Liver (tissue), 8 donors: ENCODE measurements at regions not wholly inside any gene's neighbourhood (a gene's known extent, or its start where the extent isn't known, plus 50 kb on each side); places are given as distances from the start of the nearest gene placed in this dataset.

Source experiments
- DNase-seq: peaks from one replicate; pipeline ENCODE4 v3.0.0-alpha.2; 2017; ENCODE audit warnings: low spot score
- H3K27ac ChIP-seq, 2 donors: one replicate each; pipeline ENCODE4 v1.7.0; 2013; ENCODE audit warnings: inconsistent platforms in 2 of 2, low read length in 2 of 2, control low read depth in 1 of 2, low read depth in 1 of 2, mild to moderate bottlenecking in 1 of 2
- H3K27me3 ChIP-seq, 4 donors: one replicate each; pipeline versions ENCODE4 v1.6.1 to v1.7.0; 2013; ENCODE audit warnings: low read length in 3 of 4, inconsistent platforms in 1 of 4, mild to moderate bottlenecking in 1 of 4, moderate library complexity in 1 of 4; ENCODE audit not compliant: control insufficient read depth in 4 of 4, insufficient read depth in 4 of 4
- H3K36me3 ChIP-seq, 4 donors: one replicate each; pipeline versions ENCODE4 v1.6.1 to v1.7.0; 2013; ENCODE audit warnings: low read length in 3 of 4, mild to moderate bottlenecking in 3 of 4, low read depth in 1 of 4, moderate library complexity in 1 of 4; ENCODE audit not compliant: control insufficient read depth in 4 of 4, insufficient read depth in 3 of 4
- H3K4me1 ChIP-seq, 4 donors: one replicate each; pipeline versions ENCODE4 v1.6.1 to v1.7.0; 2013; ENCODE audit warnings: low read length in 3 of 4, mild to moderate bottlenecking in 3 of 4, moderate library complexity in 1 of 4; ENCODE audit not compliant: control insufficient read depth in 4 of 4, insufficient read depth in 4 of 4
- H3K4me3 ChIP-seq, 3 donors: one replicate each; pipeline versions ENCODE4 v1.6.1 to v1.7.0; 2013; ENCODE audit warnings: low read length in 3 of 3, control low read depth in 1 of 3, low read depth in 1 of 3, mild to moderate bottlenecking in 1 of 3
- H3K9ac ChIP-seq, 2 donors: one replicate each; pipeline ENCODE4 v1.7.0; 2013; ENCODE audit warnings: low read length in 2 of 2, mild to moderate bottlenecking in 2 of 2, moderate library complexity in 2 of 2, control low read depth in 1 of 2, low read depth in 1 of 2
- H3K9me3 ChIP-seq, 4 donors: one replicate each; pipeline versions ENCODE4 v1.6.1 to v1.7.0; 2013; ENCODE audit warnings: low read length in 3 of 4; ENCODE audit not compliant: control insufficient read depth in 4 of 4
- GABPA ChIP-seq, 2 donors: IDR thresholded peaks in 1 of 2; conservative IDR thresholded peaks in 1 of 2; 2 replicates each; pipeline ENCODE4 v1.6.1; 2016; ENCODE audit warnings: antibody characterized with exemption in 2 of 2, mild to moderate bottlenecking in 1 of 2, moderate library complexity in 1 of 2
- HNF4G ChIP-seq: IDR thresholded peaks from 2 replicates; pipeline ENCODE4 v1.6.1; 2016; ENCODE audit warnings: antibody characterized with exemption
- JUND ChIP-seq, 2 donors: IDR thresholded peaks; 2 replicates each; pipeline ENCODE4 v1.6.1; 2016; ENCODE audit warnings: antibody characterized with exemption in 2 of 2
- RAD21 ChIP-seq, 2 donors: IDR thresholded peaks; 2 replicates each; pipeline ENCODE4 v1.6.1; 2016; ENCODE audit warnings: antibody characterized with exemption in 2 of 2, mild to moderate bottlenecking in 2 of 2
- RXRA ChIP-seq, 2 donors: IDR thresholded peaks; 2 replicates each; pipeline ENCODE4 v1.6.1; 2017 to 2018; ENCODE audit warnings: antibody characterized with exemption in 2 of 2, mild to moderate bottlenecking in 1 of 2
- TAF1 ChIP-seq: conservative IDR thresholded peaks from 2 replicates; pipeline ENCODE4 v1.6.1; 2016; ENCODE audit warnings: antibody characterized with exemption, mild to moderate bottlenecking
- YY1 ChIP-seq: IDR thresholded peaks from 2 replicates; pipeline ENCODE4 v1.6.1; 2016; ENCODE audit warnings: antibody characterized with exemption, mild to moderate bottlenecking
- WGBS: extraction: QIAGEN DNeasy Blood & Tissue Kit; methylation state at CpG from one replicate; pipeline ENCODE4 v1.1.7; 2013; 5-methylcytosine and 5-hydroxymethylcytosine counted together
- TF ChIP-seq, protein P1 (sequence below): fragments of 150-350 bp; IDR thresholded peaks from 2 replicates; pipeline ENCODE4 v1.5.1; 2017; ENCODE audit warnings: improper control_type of control experiment, low read depth, low read length; ENCODE audit not compliant: missing input control
- TF ChIP-seq, protein P2 (sequence below): IDR thresholded peaks from 2 replicates; pipeline ENCODE4 v1.6.1; 2016; ENCODE audit warnings: antibody characterized with exemption
- TF ChIP-seq, protein P3 (sequence below): IDR thresholded peaks from 2 replicates; pipeline ENCODE4 v1.6.1; 2016; ENCODE audit warnings: antibody characterized with exemption
- TF ChIP-seq, protein P4 (sequence below): IDR thresholded peaks from 2 replicates; pipeline ENCODE4 v1.6.1; 2016; ENCODE audit warnings: antibody characterized with exemption
- donor health status: healthy.
- donor health status: healthy.
- donor health status: healthy.
- donor health status: healthy.
- donor health status: healthy.

DNA sequence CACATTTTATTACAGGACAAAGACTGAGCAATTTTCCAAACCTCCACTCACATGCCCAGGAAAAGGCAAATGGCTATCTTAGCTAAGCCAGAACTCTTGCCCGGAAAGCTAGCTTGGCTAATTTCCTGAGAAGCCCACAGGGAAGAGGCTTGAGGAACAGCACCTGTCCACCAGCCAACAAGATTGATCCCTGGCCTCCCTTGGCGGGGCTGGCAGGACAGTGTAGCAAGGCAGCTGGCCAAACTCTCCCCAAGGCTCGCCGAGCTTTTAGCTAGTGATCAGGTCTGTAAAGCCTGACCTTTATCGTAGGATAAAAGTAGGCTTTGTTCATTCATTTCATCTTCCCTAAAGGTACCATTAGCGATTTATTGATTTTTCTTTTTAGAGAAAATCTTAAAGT is 101.4 kb downstream of the UQCRFS1 start (continued):
- TF ChIP-seq, protein P1, sequence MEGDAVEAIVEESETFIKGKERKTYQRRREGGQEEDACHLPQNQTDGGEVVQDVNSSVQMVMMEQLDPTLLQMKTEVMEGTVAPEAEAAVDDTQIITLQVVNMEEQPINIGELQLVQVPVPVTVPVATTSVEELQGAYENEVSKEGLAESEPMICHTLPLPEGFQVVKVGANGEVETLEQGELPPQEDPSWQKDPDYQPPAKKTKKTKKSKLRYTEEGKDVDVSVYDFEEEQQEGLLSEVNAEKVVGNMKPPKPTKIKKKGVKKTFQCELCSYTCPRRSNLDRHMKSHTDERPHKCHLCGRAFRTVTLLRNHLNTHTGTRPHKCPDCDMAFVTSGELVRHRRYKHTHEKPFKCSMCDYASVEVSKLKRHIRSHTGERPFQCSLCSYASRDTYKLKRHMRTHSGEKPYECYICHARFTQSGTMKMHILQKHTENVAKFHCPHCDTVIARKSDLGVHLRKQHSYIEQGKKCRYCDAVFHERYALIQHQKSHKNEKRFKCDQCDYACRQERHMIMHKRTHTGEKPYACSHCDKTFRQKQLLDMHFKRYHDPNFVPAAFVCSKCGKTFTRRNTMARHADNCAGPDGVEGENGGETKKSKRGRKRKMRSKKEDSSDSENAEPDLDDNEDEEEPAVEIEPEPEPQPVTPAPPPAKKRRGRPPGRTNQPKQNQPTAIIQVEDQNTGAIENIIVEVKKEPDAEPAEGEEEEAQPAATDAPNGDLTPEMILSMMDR, result no peak
- TF ChIP-seq, protein P2, sequence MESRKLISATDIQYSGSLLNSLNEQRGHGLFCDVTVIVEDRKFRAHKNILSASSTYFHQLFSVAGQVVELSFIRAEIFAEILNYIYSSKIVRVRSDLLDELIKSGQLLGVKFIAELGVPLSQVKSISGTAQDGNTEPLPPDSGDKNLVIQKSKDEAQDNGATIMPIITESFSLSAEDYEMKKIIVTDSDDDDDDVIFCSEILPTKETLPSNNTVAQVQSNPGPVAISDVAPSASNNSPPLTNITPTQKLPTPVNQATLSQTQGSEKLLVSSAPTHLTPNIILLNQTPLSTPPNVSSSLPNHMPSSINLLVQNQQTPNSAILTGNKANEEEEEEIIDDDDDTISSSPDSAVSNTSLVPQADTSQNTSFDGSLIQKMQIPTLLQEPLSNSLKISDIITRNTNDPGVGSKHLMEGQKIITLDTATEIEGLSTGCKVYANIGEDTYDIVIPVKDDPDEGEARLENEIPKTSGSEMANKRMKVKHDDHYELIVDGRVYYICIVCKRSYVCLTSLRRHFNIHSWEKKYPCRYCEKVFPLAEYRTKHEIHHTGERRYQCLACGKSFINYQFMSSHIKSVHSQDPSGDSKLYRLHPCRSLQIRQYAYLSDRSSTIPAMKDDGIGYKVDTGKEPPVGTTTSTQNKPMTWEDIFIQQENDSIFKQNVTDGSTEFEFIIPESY, result no peak
- TF ChIP-seq JUND (IDR thresholded peaks at IDR 0.05), result no peak
- TF ChIP-seq RAD21 (IDR thresholded peaks at IDR 0.05), result no peak

DNA sequence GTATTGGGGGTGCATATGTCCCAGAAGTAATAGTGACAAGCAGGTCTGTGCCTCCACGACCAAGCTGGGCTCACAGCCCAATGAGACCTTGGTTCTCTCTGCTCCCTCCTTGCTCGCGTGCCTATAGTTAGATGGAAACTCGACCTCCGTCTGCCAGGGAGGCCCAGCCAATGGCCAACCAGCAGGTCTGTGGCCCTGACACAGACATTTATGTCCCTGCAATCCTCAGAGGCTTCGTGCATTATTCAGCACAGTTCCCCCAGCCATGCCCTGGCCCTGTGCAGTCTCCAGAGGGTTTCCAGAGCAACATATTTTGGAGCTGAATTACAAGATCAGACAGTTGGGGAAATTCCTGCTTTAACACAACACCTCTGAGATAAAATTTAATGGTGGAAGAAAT is 105.1 kb downstream of the UQCRFS1 start:
- DNase-seq, result no peak
- Histone ChIP-seq H3K36me3 (no peaks in the 10 kb centered on the region), H3K9me3 (peaks cover 0 to 2% (median 0%) of the 10 kb centered on the region in 4 donors), H3K4me3 (no peak overlapping the region), H3K9ac (no peak overlapping the region), H3K27ac (no peak overlapping the region), H3K27me3 (no peaks in the 10 kb centered on the region), H3K4me1 (no peaks in the 10 kb centered on the region)
- 68% methylated on average over 6 of the region's 6 CpGs for WGBS
- no peak for TF ChIP-seq RXRA (IDR thresholded peaks at IDR 0.05)
- TF ChIP-seq, protein P3, sequence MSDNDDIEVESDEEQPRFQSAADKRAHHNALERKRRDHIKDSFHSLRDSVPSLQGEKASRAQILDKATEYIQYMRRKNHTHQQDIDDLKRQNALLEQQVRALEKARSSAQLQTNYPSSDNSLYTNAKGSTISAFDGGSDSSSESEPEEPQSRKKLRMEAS, result no peak
- TF ChIP-seq GABPA (IDR thresholded peaks at IDR 0.05 in 1 of 2, conservative IDR thresholded peaks at IDR 0.05 in 1 of 2), result no peak
- TF ChIP-seq, protein P4, sequence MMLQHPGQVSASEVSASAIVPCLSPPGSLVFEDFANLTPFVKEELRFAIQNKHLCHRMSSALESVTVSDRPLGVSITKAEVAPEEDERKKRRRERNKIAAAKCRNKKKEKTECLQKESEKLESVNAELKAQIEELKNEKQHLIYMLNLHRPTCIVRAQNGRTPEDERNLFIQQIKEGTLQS, result no peak
- TF ChIP-seq RAD21 (IDR thresholded peaks at IDR 0.05), result no peak
- TF ChIP-seq, protein P2, result no peak

DNA sequence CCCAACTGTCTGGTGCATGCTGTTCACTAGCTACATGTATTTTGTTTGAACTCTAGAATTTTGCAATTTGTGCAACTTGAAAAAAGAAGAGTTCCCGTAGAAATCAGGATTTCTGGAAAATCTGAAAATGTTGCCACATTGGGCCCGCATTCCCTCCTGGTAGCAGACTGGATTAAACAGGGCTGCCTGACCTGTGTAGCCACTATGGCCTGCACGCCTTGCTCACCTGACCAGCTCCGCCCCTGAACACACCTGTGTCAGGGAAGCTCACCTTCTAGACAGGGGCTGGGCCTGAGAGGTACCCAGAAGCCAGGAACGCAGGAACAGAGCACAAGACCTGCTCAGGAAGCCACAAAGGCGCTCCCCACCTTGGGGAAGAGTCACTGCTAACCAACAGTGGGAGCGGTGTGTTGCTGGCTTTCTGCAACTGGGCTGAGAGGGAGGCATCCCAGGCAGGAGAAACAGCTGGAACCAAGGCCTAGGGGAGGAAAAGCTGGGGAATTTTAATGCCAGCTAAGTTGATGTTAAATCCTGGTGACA is 106.5 kb downstream of the UQCRFS1 start:
- Histone ChIP-seq H3K36me3 (no peaks in the 10 kb centered on the region), H3K4me1 (no peaks in the 10 kb centered on the region), H3K9me3 (peaks cover 0 to 2% (median 0%) of the 10 kb centered on the region in 4 donors), H3K27ac (no peak overlapping the region), H3K27me3 (no peaks in the 10 kb centered on the region), H3K9ac (no peak overlapping the region), H3K4me3 (no peak overlapping the region)
- no peak for DNase-seq
- no peak for TF ChIP-seq YY1
- TF ChIP-seq TAF1, result no peak
- TF ChIP-seq HNF4G, result no peak
- TF ChIP-seq, protein P1, result no peak
- WGBS, result 84% methylated on average over 7 of the region's 7 CpGs
